Mucosa of descending colon (tissue), 3 donors: ENCODE measurements at regions not wholly inside any gene's neighbourhood (a gene's known extent, or its start where the extent isn't known, plus 50 kb on each side); places are given as distances from the start of the nearest gene placed in this dataset.

ENCODE experiments used
- ATAC-seq: fragments of 200-7000 bp; cut with Tn5 transposase; one replicate; pipeline ENCODE4 v1.9.1; 2020; ENCODE audit warnings: mild to moderate bottlenecking, moderate library complexity
- DNase-seq, 3 donors: peaks; one replicate each; pipeline ENCODE4 v3.0.0-alpha.2; 2020
- H3K36me3 ChIP-seq: fragments of 200-600 bp; one replicate; pipeline ENCODE4 v1.8.0; 2021; ENCODE audit warnings: low read depth, mild to moderate bottlenecking
- H3K4me1 ChIP-seq: fragments of 200-600 bp; one replicate; pipeline ENCODE4 v1.8.0; 2021; ENCODE audit warnings: low read depth, mild to moderate bottlenecking
- H3K4me3 ChIP-seq: fragments of 200-600 bp; one replicate; pipeline ENCODE4 v1.8.0; 2021; ENCODE audit warnings: mild to moderate bottlenecking
- H3K9me3 ChIP-seq: fragments of 200-600 bp; one replicate; pipeline ENCODE4 v1.8.0; 2021; ENCODE audit warnings: mild to moderate bottlenecking
- CTCF ChIP-seq: fragments of 200-600 bp; IDR thresholded peaks from one replicate; pipeline ENCODE4 v1.8.0; 2022; ENCODE audit warnings: antibody characterized with exemption, mild to moderate bottlenecking
- intact Hi-C, 2 donors: fragments of 100-400 bp; cut with DNase I in 1 of 2; cut with micrococcal nuclease in 1 of 2; formaldehyde crosslinking; loops; one replicate each; pipeline versions ENCODE4 v1.11.0 to v1.11.1; 2022; cut with DNase I, micrococcal nuclease
- donor health status: DM: no; HTN: no; CAD: no; lungs with moderate emphysema.
- donor health status: DM: no; HTN: no; CAD: no.
- donor health status: DM: no; HTN: yes; CAD: no.

- Histone ChIP-seq H3K4me3 (no peak overlapping the region), H3K9me3 (no peaks in the 10 kb centered on the region), H3K4me1 (peaks cover 2% of the 10 kb centered on the region), H3K36me3 (no peaks in the 10 kb centered on the region)
- TF ChIP-seq CTCF, result no peak
- peak; percentile 65 for ATAC-seq
- peak; percentile 47 to 82 (median 58) for DNase-seq
- intact Hi-C loops, result no loop called here
Measured at GRCh38 chr15:70266412-70267121, 168.8 kb upstream of the TLE3 start.

- ATAC-seq (no peak), DNase-seq (no peak)
- Histone ChIP-seq H3K4me3 (no peak overlapping the region), H3K4me1 (peaks cover 2% of the 10 kb centered on the region), H3K9me3 (no peaks in the 10 kb centered on the region), H3K36me3 (no peaks in the 10 kb centered on the region)
- no peak for TF ChIP-seq CTCF
- intact Hi-C loops, result no loop called here
Measured at GRCh38 chr15:70265986-70266385, 168.3 kb upstream of the TLE3 start.

GRCh38 chr15:70265466-70265978 lies 167.8 kb upstream of the TLE3 start:
- Histone ChIP-seq H3K4me3 (no peak overlapping the region), H3K4me1 (peaks cover 2% of the 10 kb centered on the region), H3K36me3 (no peaks in the 10 kb centered on the region), H3K9me3 (no peaks in the 10 kb centered on the region)
- ATAC-seq (no peak), DNase-seq (peak in 1 of 3 donors; percentile 26)
- no peak for TF ChIP-seq CTCF
- intact Hi-C loops, result no loop called here

- Histone ChIP-seq H3K4me3 (no peak overlapping the region), H3K36me3 (no peaks in the 10 kb centered on the region), H3K4me1 (peaks cover 2% of the 10 kb centered on the region), H3K9me3 (no peaks in the 10 kb centered on the region)
- TF ChIP-seq CTCF, result no peak
- ATAC-seq, result peak; percentile 27
- intact Hi-C loops, result no loop called here
- DNase-seq, result peak in 1 of 3 donors; percentile 26
Measured at GRCh38 chr15:70264738-70265465, 167.2 kb upstream of the TLE3 start.

- intact Hi-C loops, result no loop called here
- peak; percentile 21 for ATAC-seq
- Histone ChIP-seq H3K4me3 (no peak overlapping the region), H3K36me3 (no peaks in the 10 kb centered on the region), H3K4me1 (peaks cover 3% of the 10 kb centered on the region), H3K9me3 (no peaks in the 10 kb centered on the region)
- TF ChIP-seq CTCF, result no peak
- DNase-seq, result peak in 1 of 3 donors; percentile 21
Measured at GRCh38 chr15:70264014-70264582, 166.4 kb upstream of the TLE3 start.
